AG10803 (cell line): ENCODE measurements at regions not wholly inside any gene's neighbourhood (a gene's known extent, or its start where the extent isn't known, plus 50 kb on each side); places are given as distances from the start of the nearest gene placed in this dataset.

Experiments
- DNase-seq: peaks from one replicate; pipeline ENCODE4 v3.0.0; 2010; ENCODE audit warnings: low read depth
- H3K4me3 ChIP-seq: 2 replicates; pipeline ENCODE4 v1.5.1; 2011; ENCODE audit warnings: mild to moderate bottlenecking, low read length, control low read depth
- TF ChIP-seq, protein P1 (sequence below): conservative IDR thresholded peaks from 2 replicates; pipeline ENCODE4 v1.5.1; 2011; ENCODE audit warnings: mild to moderate bottlenecking, low read length, control low read depth, inconsistent platforms

GRCh38 chr16:85166699-85167588, 54.7 kb upstream of the CIBAR2 start:
- no peak overlapping the region for H3K4me3 ChIP-seq
- no peak for DNase-seq
- TF ChIP-seq, protein P1, sequence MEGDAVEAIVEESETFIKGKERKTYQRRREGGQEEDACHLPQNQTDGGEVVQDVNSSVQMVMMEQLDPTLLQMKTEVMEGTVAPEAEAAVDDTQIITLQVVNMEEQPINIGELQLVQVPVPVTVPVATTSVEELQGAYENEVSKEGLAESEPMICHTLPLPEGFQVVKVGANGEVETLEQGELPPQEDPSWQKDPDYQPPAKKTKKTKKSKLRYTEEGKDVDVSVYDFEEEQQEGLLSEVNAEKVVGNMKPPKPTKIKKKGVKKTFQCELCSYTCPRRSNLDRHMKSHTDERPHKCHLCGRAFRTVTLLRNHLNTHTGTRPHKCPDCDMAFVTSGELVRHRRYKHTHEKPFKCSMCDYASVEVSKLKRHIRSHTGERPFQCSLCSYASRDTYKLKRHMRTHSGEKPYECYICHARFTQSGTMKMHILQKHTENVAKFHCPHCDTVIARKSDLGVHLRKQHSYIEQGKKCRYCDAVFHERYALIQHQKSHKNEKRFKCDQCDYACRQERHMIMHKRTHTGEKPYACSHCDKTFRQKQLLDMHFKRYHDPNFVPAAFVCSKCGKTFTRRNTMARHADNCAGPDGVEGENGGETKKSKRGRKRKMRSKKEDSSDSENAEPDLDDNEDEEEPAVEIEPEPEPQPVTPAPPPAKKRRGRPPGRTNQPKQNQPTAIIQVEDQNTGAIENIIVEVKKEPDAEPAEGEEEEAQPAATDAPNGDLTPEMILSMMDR: no peak

- TF ChIP-seq, protein P1: no peak
- H3K4me3 ChIP-seq: no peak overlapping the region
Measured at GRCh38 chr16:85167589-85168537, 55.6 kb upstream of the CIBAR2 start.

GRCh38 chr16:85168732-85169256, 56.5 kb upstream of the CIBAR2 start:
- DNase-seq: peak; percentile 61
- H3K4me3 ChIP-seq: peak overlapping the region; percentile 34
- TF ChIP-seq, protein P1: no peak

More at GRCh38 chr16:85167589-85168537, 55.6 kb upstream of the CIBAR2 start:
- no peak for DNase-seq

- peak; percentile 46 for DNase-seq
- TF ChIP-seq, protein P1: no peak
- peak overlapping the region; percentile 87 for H3K4me3 ChIP-seq
Measured at GRCh38 chr16:85169333-85170065, 57.2 kb upstream of the CIBAR2 start.

DNA sequence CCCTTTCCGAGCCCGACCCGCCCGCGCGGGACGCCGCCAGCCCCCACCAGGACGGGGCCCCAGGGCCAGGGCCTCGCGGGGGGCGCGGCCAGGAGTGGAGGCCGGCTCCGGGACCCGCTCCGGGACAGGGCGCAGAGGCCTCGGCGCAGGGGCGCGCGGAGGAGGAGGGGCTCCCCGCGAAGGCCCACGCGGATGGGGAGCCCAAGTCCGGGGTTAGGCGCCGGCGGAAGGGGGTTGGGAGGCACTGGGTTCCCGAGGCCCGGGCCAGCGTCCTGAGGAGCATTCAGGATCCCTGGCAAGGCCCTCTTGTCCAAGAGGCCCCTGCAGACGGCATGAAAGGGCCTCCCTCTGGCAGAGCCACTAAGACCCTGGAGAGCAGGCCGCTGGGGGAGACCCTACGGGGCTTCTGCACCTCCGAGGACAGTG, 57.8 kb upstream of the CIBAR2 start:
- TF ChIP-seq, protein P1: no peak
- no peak for DNase-seq
- H3K4me3 ChIP-seq: peak overlapping the region; percentile 87

GRCh38 chr16:85170590-85171003, 58.3 kb upstream of the CIBAR2 start:
- DNase-seq: no peak
- H3K4me3 ChIP-seq: peak overlapping the region; percentile 87
- TF ChIP-seq, protein P1: no peak
